Keratinocyte (primary cell): ENCODE measurements at regions not wholly inside any gene's neighbourhood (a gene's known extent, or its start where the extent isn't known, plus 50 kb on each side); places are given as distances from the start of the nearest gene placed in this dataset.

Experiments
- CTCF ChIP-seq, 3 experiments: IDR thresholded peaks in 1 of 3; conservative IDR thresholded peaks in 1 of 3; optimal IDR thresholded peaks in 1 of 3; 2 replicates in 2 of 3; 3 replicates in 1 of 3; pipeline versions ENCODE3 to v1.5.1; 2011; ENCODE audit warnings: low read length in 3 of 3, mild to moderate bottlenecking in 3 of 3, moderate library complexity in 2 of 3, control low read depth in 1 of 3, inconsistent platforms in 1 of 3; ENCODE audit not compliant: insufficient read depth in 2 of 3; ENCODE audit errors: extremely low read depth in 1 of 3
- EZH2 ChIP-seq: IDR thresholded peaks from one replicate; pipeline ENCODE4 v1.6.1; 2012; ENCODE audit warnings: inconsistent platforms, mild to moderate bottlenecking, low read length, moderate library complexity

- TF ChIP-seq EZH2 (no peak), CTCF (optimal IDR thresholded peaks at IDR 0.05 in 1 of 3, IDR thresholded peaks at IDR 0.05 in 1 of 3, conservative IDR thresholded peaks at IDR 0.05 in 1 of 3; ENCODE audit: extremely low read depth in 1 of 3, insufficient read depth in 2 of 3, low read length in 3 of 3) (no peak)
Observed at GRCh38 chr10:80893256-80893655, 355.6 kb downstream of the SH2D4B start.
